ENCODE measurements at regions not wholly inside any gene's neighbourhood (a gene's known extent, or its start where the extent isn't known, plus 50 kb on each side); places are given as distances from the start of the nearest gene placed in this dataset.

- no peak overlapping the region for H3K4me2 ChIP-seq (ENCODE audit: insufficient read depth in 1 of 2, low read depth in 2 of 2, low read length in 2 of 2)
- TF ChIP-seq KDM5A (IDR thresholded peaks at IDR 0.05; ENCODE audit: low read length): no peak
- TF ChIP-seq HDAC2 (IDR thresholded peaks at IDR 0.05; ENCODE audit: borderline replicate concordance in 1 of 2, low read depth in 2 of 2, low read length in 2 of 2): no peak
- no peak for TF ChIP-seq MAFK (IDR thresholded peaks at IDR 0.05; ENCODE audit: low read depth, low read length)
- no peak for TF ChIP-seq FOSL1 (IDR thresholded peaks at IDR 0.05; ENCODE audit: insufficient read depth, low read depth, low read length)
- TF ChIP-seq MAX (IDR thresholded peaks at IDR 0.05): no peak
- TF ChIP-seq JUND (IDR thresholded peaks at IDR 0.05; ENCODE audit: low read length): no peak
- no peak for TF ChIP-seq HDAC6 (IDR thresholded peaks at IDR 0.05; ENCODE audit: low read depth, low read length)
- TF ChIP-seq POLR2AphosphoS5 (IDR thresholded peaks at IDR 0.05; ENCODE audit: low read depth, low read length): no peak
- TF ChIP-seq POU5F1 (IDR thresholded peaks at IDR 0.05; ENCODE audit: low read depth, low read length): no peak
- no peak for TF ChIP-seq NANOG (IDR thresholded peaks at IDR 0.05; ENCODE audit: insufficient read depth, low read depth, low read length, poor library complexity, severe bottlenecking)
- TF ChIP-seq CBX8 (IDR thresholded peaks at IDR 0.05; ENCODE audit: borderline replicate concordance, low read depth, low read length): no peak
- no peak for TF ChIP-seq KDM4A (IDR thresholded peaks at IDR 0.05; ENCODE audit: low read depth, low read length, severe bottlenecking)
- H3K4me3 ChIP-seq (ENCODE audit: extremely low read depth in 1 of 4, insufficient read depth in 2 of 4, low read depth in 3 of 4, low read length in 4 of 4): no peak overlapping the region
- DNase-seq (ENCODE audit: low read depth in 1 of 2, low spot score in 2 of 2) (no peak), FAIRE-seq (no peak)
- H2AK5ac ChIP-seq (ENCODE audit: low read depth, low read length): no peak overlapping the region
- no peak overlapping the region for H4K91ac ChIP-seq (replicated peaks; ENCODE audit: insufficient read length, low read length)
- ChIA-PET CTCF (ENCODE audit: partially characterized antibody) (interaction anchor here (0.6 kb wide), 1 partner anchor 45 kb away, joined by 3 read pairs; no protein-coding TSS in a partner anchor), POLR2A (ENCODE audit: partially characterized antibody) (no interaction called here)
- no peak overlapping the region for H3K56ac ChIP-seq (replicated peaks; ENCODE audit: insufficient read length, low read depth, low read length)
- no peak overlapping the region for H4K8ac ChIP-seq (ENCODE audit: extremely low read depth, insufficient read depth, low read length)
- no peak overlapping the region for H3K9ac ChIP-seq (replicated peaks in 1 of 4; ENCODE audit: extremely low read depth in 1 of 4, low read depth in 3 of 4, low read length in 3 of 4)
- H4K20me1 ChIP-seq (replicated peaks in 1 of 2; ENCODE audit: control insufficient read depth in 1 of 2, insufficient read depth in 2 of 2, low read length in 2 of 2): no peaks in the 10 kb centered on the region
- H3K4ac ChIP-seq (replicated peaks; ENCODE audit: insufficient read length, low read depth, low read length): no peak overlapping the region
- H3K9me3 ChIP-seq (ENCODE audit: insufficient read depth in 2 of 2, low read depth in 1 of 2, low read length in 1 of 2): no peaks in the 10 kb centered on the region
- H2BK5ac ChIP-seq (ENCODE audit: low read depth, low read length): no peak overlapping the region
- H2AFZ ChIP-seq (ENCODE audit: low read length): no peak overlapping the region
- no peak overlapping the region for H4K5ac ChIP-seq (ENCODE audit: insufficient read length, low read depth, low read length)
- H3K27me3 ChIP-seq (replicated peaks in 1 of 4; ENCODE audit: control insufficient read depth in 3 of 4, extremely low read depth in 1 of 4, insufficient read depth in 3 of 4, low read length in 3 of 4): no peaks in the 10 kb centered on the region
- no peak overlapping the region for H2BK12ac ChIP-seq (ENCODE audit: low read depth, low read length)
- no peak overlapping the region for H2BK120ac ChIP-seq (replicated peaks; ENCODE audit: low read depth, low read length)
- WGBS, 2 experiments (ENCODE audit: extremely low coverage in 1 of 2, insufficient coverage in 1 of 2, insufficient read length in 1 of 2, insufficient replicate concordance in 2 of 2, low coverage in 1 of 2, low lambda C conversion rate in 2 of 2, missing lambda C conversion rate in 1 of 2): 83% methylated on average over 1 of the region's 1 CpG; no CpG with 5 or more reads in 1 of the 2 experiments
- H3K4me1 ChIP-seq (replicated peaks in 1 of 4; ENCODE audit: control insufficient read depth in 3 of 4, insufficient read depth in 4 of 4, low read length in 3 of 4): no peaks in the 10 kb centered on the region
- no peaks in the 10 kb centered on the region for H3K79me2 ChIP-seq (ENCODE audit: control insufficient read depth in 1 of 2, insufficient read depth in 2 of 2, low read length in 2 of 2)
- no peak overlapping the region for H2BK15ac ChIP-seq (ENCODE audit: low read length)
- H2BK20ac ChIP-seq (ENCODE audit: low read length): no peak overlapping the region
- no peaks in the 10 kb centered on the region for H3K23me2 ChIP-seq (ENCODE audit: low read depth, low read length)
- H3K23ac ChIP-seq (ENCODE audit: insufficient read length): no peak overlapping the region
- no peak overlapping the region for H3K14ac ChIP-seq (ENCODE audit: insufficient read length)
- no peaks in the 10 kb centered on the region for H3K36me3 ChIP-seq (ENCODE audit: control insufficient read depth in 2 of 4, insufficient read depth in 4 of 4, low read length in 3 of 4)
- no peaks in the 10 kb centered on the region for H3K79me1 ChIP-seq (ENCODE audit: low read depth, low read length)
- H3K27ac ChIP-seq (ENCODE audit: low read depth, low read length): no peak overlapping the region
- H3K18ac ChIP-seq (ENCODE audit: extremely low read depth, low read length): no peak overlapping the region
Observed at GRCh38 chr11:81916451-81916850, 817.2 kb downstream of the FAM181B start.

Data from H1 (cell line).